ENCODE measurements at regions not wholly inside any gene's neighbourhood (a gene's known extent, or its start where the extent isn't known, plus 50 kb on each side); places are given as distances from the start of the nearest gene placed in this dataset.
A peak's percentile ranks its signal among the peaks of the same experiment; 100 is the strongest.

DNA sequence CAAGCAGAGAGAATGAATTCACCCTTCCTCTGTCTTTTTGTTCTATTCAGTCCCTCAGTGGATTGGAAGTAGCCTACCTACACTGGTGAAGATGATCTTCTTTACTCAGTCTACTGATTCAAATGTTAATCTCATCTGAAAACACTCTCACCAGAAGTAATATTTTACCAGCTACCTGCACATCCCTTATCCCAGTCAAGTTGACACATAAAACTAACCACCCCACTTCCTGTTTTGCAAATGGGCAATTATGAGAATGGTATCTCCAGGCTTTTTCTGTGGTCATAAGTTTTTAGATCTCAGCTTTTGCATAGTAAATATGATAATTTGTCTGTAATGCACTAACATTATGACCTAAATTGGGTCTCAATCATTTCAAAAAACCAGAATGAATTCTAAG lies 228.8 kb upstream of the ECI2 start:
- Histone ChIP-seq H3K9me3 (ENCODE audit: insufficient read depth, low read depth, low read length) (no peaks in the 10 kb centered on the region), H3K4me3 (ENCODE audit: low read depth, low read length) (no peak overlapping the region), H4K8ac (ENCODE audit: low read depth, low read length) (no peak overlapping the region), H2BK12ac (ENCODE audit: low read length) (no peak overlapping the region), H2BK5ac (ENCODE audit: low read depth, low read length, poor library complexity) (no peak overlapping the region), H3K27ac (ENCODE audit: low read depth, low read length) (no peak overlapping the region), H4K12ac (ENCODE audit: low read depth, low read length) (no peak overlapping the region), H3K4me1 (ENCODE audit: control insufficient read depth in 1 of 2, insufficient read depth in 2 of 2, low read length in 2 of 2) (peaks cover under 1% of the 10 kb centered on the region in 2 experiments), H4K91ac (ENCODE audit: low read depth, low read length) (no peak overlapping the region), H3K9ac (ENCODE audit: low read length) (no peak overlapping the region), H3K27me3 (ENCODE audit: insufficient read depth, low read length) (no peaks in the 10 kb centered on the region), H2AFZ (ENCODE audit: insufficient read depth, low read length, poor library complexity) (no peak overlapping the region), H2BK120ac (ENCODE audit: insufficient read depth, low read length, poor library complexity) (no peak overlapping the region), H3K36me3 (ENCODE audit: control insufficient read depth in 1 of 2, insufficient read depth in 2 of 2, low read length in 2 of 2) (no peaks in the 10 kb centered on the region), H3K79me1 (ENCODE audit: low read length) (peaks cover 2% of the 10 kb centered on the region), H3K18ac (ENCODE audit: low read length) (no peak overlapping the region), H3K4ac (ENCODE audit: low read depth, low read length) (no peak overlapping the region), H3K14ac (ENCODE audit: low read length) (no peak overlapping the region), H3K79me2 (ENCODE audit: control insufficient read depth, insufficient read depth, low read length, poor library complexity) (no peaks in the 10 kb centered on the region), H2AK5ac (ENCODE audit: low read length) (no peak overlapping the region), H3K4me2 (ENCODE audit: low read length) (no peak overlapping the region), H3K23ac (ENCODE audit: low read length) (no peak overlapping the region)
- DNase-seq: no peak

DNA sequence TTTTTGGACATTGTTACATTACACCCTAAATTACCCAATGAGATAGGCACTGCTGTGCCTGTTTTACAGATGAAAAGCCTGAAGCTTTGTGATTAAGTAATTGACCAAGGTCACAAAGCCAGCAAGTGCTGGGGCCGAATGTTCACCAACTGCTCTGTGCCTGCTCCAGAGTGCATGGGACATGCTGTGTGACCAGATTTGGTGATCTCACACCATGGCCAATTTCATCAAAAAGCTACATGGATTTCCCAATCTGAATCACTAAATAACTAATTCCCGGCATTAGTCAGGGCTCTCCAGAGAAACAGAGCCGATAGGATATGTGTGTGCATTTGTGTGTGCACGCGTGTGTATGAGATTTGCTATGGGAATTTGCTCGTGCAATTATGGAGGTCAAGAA lies 228.3 kb upstream of the ECI2 start:
- peaks cover 4 to 6% of the 10 kb centered on the region in 2 experiments for H3K4me1 ChIP-seq (ENCODE audit: control insufficient read depth in 1 of 2, insufficient read depth in 2 of 2, low read length in 2 of 2)
- H3K79me2 ChIP-seq (ENCODE audit: control insufficient read depth, insufficient read depth, low read length, poor library complexity): no peaks in the 10 kb centered on the region
- no peak overlapping the region for H2AK5ac ChIP-seq (ENCODE audit: low read length)
- peaks cover 5% of the 10 kb centered on the region for H3K79me1 ChIP-seq (ENCODE audit: low read length)
- no peak overlapping the region for H3K14ac ChIP-seq (ENCODE audit: low read length)
- no peak overlapping the region for H2BK12ac ChIP-seq (ENCODE audit: low read length)
- H2AFZ ChIP-seq (ENCODE audit: insufficient read depth, low read length, poor library complexity): no peak overlapping the region
- no peak overlapping the region for H3K27ac ChIP-seq (ENCODE audit: low read depth, low read length)
- no peak overlapping the region for H3K4me2 ChIP-seq (ENCODE audit: low read length)
- no peaks in the 10 kb centered on the region for H3K36me3 ChIP-seq (ENCODE audit: control insufficient read depth in 1 of 2, insufficient read depth in 2 of 2, low read length in 2 of 2)
- H3K9me3 ChIP-seq (ENCODE audit: insufficient read depth, low read depth, low read length): no peaks in the 10 kb centered on the region
- H4K12ac ChIP-seq (ENCODE audit: low read depth, low read length): no peak overlapping the region
- no peak overlapping the region for H2BK5ac ChIP-seq (ENCODE audit: low read depth, low read length, poor library complexity)
- H3K27me3 ChIP-seq (ENCODE audit: insufficient read depth, low read length): no peaks in the 10 kb centered on the region
- DNase-seq: no peak
- no peak overlapping the region for H3K23ac ChIP-seq (ENCODE audit: low read length)
- H3K4ac ChIP-seq (ENCODE audit: low read depth, low read length): no peak overlapping the region
- H3K4me3 ChIP-seq (ENCODE audit: low read depth, low read length): no peak overlapping the region
- WGBS (ENCODE audit: extremely low coverage, insufficient coverage, insufficient read length): no CpG with 5 or more reads among the region's 6 CpGs
- no peak overlapping the region for H4K91ac ChIP-seq (ENCODE audit: low read depth, low read length)
- no peak overlapping the region for H2BK120ac ChIP-seq (ENCODE audit: insufficient read depth, low read length, poor library complexity)
- H3K9ac ChIP-seq (ENCODE audit: low read length): no peak overlapping the region
- H3K18ac ChIP-seq (ENCODE audit: low read length): no peak overlapping the region
- H4K8ac ChIP-seq (ENCODE audit: low read depth, low read length): no peak overlapping the region

DNA sequence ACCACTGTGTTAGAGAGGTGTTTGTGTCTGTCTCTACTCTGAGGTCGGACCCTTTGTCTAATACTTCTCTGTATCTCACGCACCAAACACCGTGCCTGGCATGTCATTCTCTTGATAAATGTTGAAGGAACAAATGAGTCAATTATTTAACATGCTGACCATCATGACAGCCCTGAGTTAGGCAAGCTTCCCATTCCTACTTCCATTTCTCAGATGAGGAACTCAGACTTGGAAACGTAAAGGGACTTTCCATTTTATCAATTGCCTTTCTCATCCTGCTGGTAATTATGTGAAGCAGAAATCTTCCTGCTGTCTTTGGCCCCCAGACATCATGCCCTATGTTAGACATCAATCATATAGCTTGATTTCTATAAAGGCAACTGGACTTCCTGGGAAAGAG lies 227.0 kb upstream of the ECI2 start:
- Histone ChIP-seq H4K8ac (ENCODE audit: low read depth, low read length) (no peak overlapping the region), H3K14ac (ENCODE audit: low read length) (no peak overlapping the region), H3K4ac (ENCODE audit: low read depth, low read length) (no peak overlapping the region), H3K4me3 (ENCODE audit: low read depth, low read length) (no peak overlapping the region), H3K9me3 (ENCODE audit: insufficient read depth, low read depth, low read length) (no peaks in the 10 kb centered on the region), H3K79me1 (ENCODE audit: low read length) (peaks cover 10% of the 10 kb centered on the region), H3K9ac (ENCODE audit: low read length) (no peak overlapping the region), H3K79me2 (ENCODE audit: control insufficient read depth, insufficient read depth, low read length, poor library complexity) (peaks cover 4% of the 10 kb centered on the region), H4K91ac (ENCODE audit: low read depth, low read length) (no peak overlapping the region), H2AFZ (ENCODE audit: insufficient read depth, low read length, poor library complexity) (no peak overlapping the region), H2BK12ac (ENCODE audit: low read length) (no peak overlapping the region), H3K18ac (ENCODE audit: low read length) (no peak overlapping the region), H3K23ac (ENCODE audit: low read length) (no peak overlapping the region), H4K12ac (ENCODE audit: low read depth, low read length) (no peak overlapping the region), H3K36me3 (ENCODE audit: control insufficient read depth in 1 of 2, insufficient read depth in 2 of 2, low read length in 2 of 2) (no peaks in the 10 kb centered on the region), H2BK5ac (ENCODE audit: low read depth, low read length, poor library complexity) (no peak overlapping the region), H2BK120ac (ENCODE audit: insufficient read depth, low read length, poor library complexity) (no peak overlapping the region), H3K4me2 (ENCODE audit: low read length) (no peak overlapping the region), H3K27ac (ENCODE audit: low read depth, low read length) (no peak overlapping the region), H3K27me3 (ENCODE audit: insufficient read depth, low read length) (no peaks in the 10 kb centered on the region), H3K4me1 (ENCODE audit: control insufficient read depth in 1 of 2, insufficient read depth in 2 of 2, low read length in 2 of 2) (peaks cover 11 to 13% of the 10 kb centered on the region in 2 experiments), H2AK5ac (ENCODE audit: low read length) (no peak overlapping the region)
- DNase-seq: peak in 1 of 2 donors; percentile 65
- WGBS (ENCODE audit: extremely low coverage, insufficient coverage, insufficient read length): no CpG with 5 or more reads among the region's 4 CpGs

DNA sequence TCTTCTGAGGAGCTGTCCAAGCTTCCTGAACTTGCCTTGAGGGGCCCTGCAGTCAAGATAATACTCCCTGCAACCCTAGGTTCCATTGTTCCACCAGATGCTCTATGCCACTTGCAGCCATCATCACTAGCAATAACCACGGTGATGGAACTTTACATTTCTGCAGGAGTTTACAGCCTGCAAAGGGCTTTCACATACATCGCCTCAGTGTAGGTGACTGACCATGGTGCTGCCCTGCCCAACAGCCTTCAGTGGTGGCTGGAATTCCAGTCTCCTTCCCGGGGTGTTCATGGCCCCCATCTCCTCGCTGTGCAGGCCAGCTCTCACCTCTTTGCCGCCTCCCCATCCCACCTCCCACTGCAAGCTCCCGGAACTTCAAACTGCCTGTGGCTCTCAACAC lies 225.5 kb upstream of the ECI2 start:
- no peak overlapping the region for H3K27ac ChIP-seq (ENCODE audit: low read depth, low read length)
- H2BK5ac ChIP-seq (ENCODE audit: low read depth, low read length, poor library complexity): no peak overlapping the region
- H4K12ac ChIP-seq (ENCODE audit: low read depth, low read length): no peak overlapping the region
- H3K4me3 ChIP-seq (ENCODE audit: low read depth, low read length): no peak overlapping the region
- no CpG with 5 or more reads among the region's 6 CpGs for WGBS (ENCODE audit: extremely low coverage, insufficient coverage, insufficient read length)
- H2AK5ac ChIP-seq (ENCODE audit: low read length): no peak overlapping the region
- H3K18ac ChIP-seq (ENCODE audit: low read length): no peak overlapping the region
- DNase-seq: no peak
- no peaks in the 10 kb centered on the region for H3K9me3 ChIP-seq (ENCODE audit: insufficient read depth, low read depth, low read length)
- H3K79me2 ChIP-seq (ENCODE audit: control insufficient read depth, insufficient read depth, low read length, poor library complexity): peaks cover 7% of the 10 kb centered on the region
- H2AFZ ChIP-seq (ENCODE audit: insufficient read depth, low read length, poor library complexity): no peak overlapping the region
- H3K9ac ChIP-seq (ENCODE audit: low read length): no peak overlapping the region
- no peak overlapping the region for H4K91ac ChIP-seq (ENCODE audit: low read depth, low read length)
- no peak overlapping the region for H3K23ac ChIP-seq (ENCODE audit: low read length)
- no peaks in the 10 kb centered on the region for H3K36me3 ChIP-seq (ENCODE audit: control insufficient read depth in 1 of 2, insufficient read depth in 2 of 2, low read length in 2 of 2)
- H2BK12ac ChIP-seq (ENCODE audit: low read length): no peak overlapping the region
- no peak overlapping the region for H3K4me2 ChIP-seq (ENCODE audit: low read length)
- no peak overlapping the region for H3K4ac ChIP-seq (ENCODE audit: low read depth, low read length)
- H2BK120ac ChIP-seq (ENCODE audit: insufficient read depth, low read length, poor library complexity): no peak overlapping the region
- peaks cover 14% of the 10 kb centered on the region for H3K79me1 ChIP-seq (ENCODE audit: low read length)
- H3K4me1 ChIP-seq (ENCODE audit: control insufficient read depth in 1 of 2, insufficient read depth in 2 of 2, low read length in 2 of 2): peaks cover 15 to 18% of the 10 kb centered on the region in 2 experiments
- no peaks in the 10 kb centered on the region for H3K27me3 ChIP-seq (ENCODE audit: insufficient read depth, low read length)
- no peak overlapping the region for H4K8ac ChIP-seq (ENCODE audit: low read depth, low read length)
- H3K14ac ChIP-seq (ENCODE audit: low read length): no peak overlapping the region
